Activated CD8-positive, alpha-beta T cell treated with anti-CD3 and anti-CD28 coated beads for 36 hours (primary cell): ENCODE measurements at regions not wholly inside any gene's neighbourhood (a gene's known extent, or its start where the extent isn't known, plus 50 kb on each side); places are given as distances from the start of the nearest gene placed in this dataset.

Source experiments
- ATAC-seq: fragments of 200-7000 bp; cut with Tn5 transposase; one replicate; pipeline ENCODE4 v1.10.0; 2021; ENCODE audit warnings: mild to moderate bottlenecking, moderate library complexity
- CTCF ChIA-PET: fragments of 350-600 bp; sonication (Branson Sonifier 250); formaldehyde crosslinking; loops from one replicate; lab custom pipeline; 2021; ENCODE audit warnings: antibody characterized with exemption; lab: Charles Lee
- POLR2A ChIA-PET: fragments of 350-600 bp; sonication (Branson Sonifier 250); formaldehyde crosslinking; loops from one replicate; lab custom pipeline; 2021; ENCODE audit warnings: antibody characterized with exemption; lab: Charles Lee
- DNase-seq: peaks from one replicate; pipeline ENCODE4 v3.0.0-alpha.2; 2020
- H3K27ac Mint-ChIP-seq: one replicate; pipeline ENCODE4 v1.8.0; 2021; ENCODE audit warnings: mild to moderate bottlenecking, mixed read lengths
- H3K27me3 Mint-ChIP-seq: one replicate; pipeline ENCODE4 v1.8.0; 2021; ENCODE audit warnings: mixed read lengths
- H3K36me3 Mint-ChIP-seq: one replicate; pipeline ENCODE4 v1.8.0; 2021; ENCODE audit warnings: low read depth, mixed read lengths
- H3K4me1 Mint-ChIP-seq: one replicate; pipeline ENCODE4 v1.8.0; 2021; ENCODE audit warnings: low read depth, mixed read lengths
- H3K4me3 Mint-ChIP-seq: one replicate; pipeline ENCODE4 v1.8.0; 2021; ENCODE audit warnings: mild to moderate bottlenecking, moderate library complexity, mixed read lengths
- H3K9me3 Mint-ChIP-seq: one replicate; pipeline ENCODE4 v1.8.0; 2021; ENCODE audit warnings: mixed read lengths
- CTCF ChIP-seq: fragments of 200-600 bp; IDR thresholded peaks from one replicate; pipeline ENCODE4 v1.8.0; 2022; ENCODE audit warnings: antibody characterized with exemption, mild to moderate bottlenecking
- intact Hi-C: fragments of 100-400 bp; cut with micrococcal nuclease; formaldehyde crosslinking; loops from one replicate; pipeline ENCODE4 v1.10.0; 2022

- intact Hi-C loops: no loop called here
- H3K4me3 Mint-ChIP-seq: no peak overlapping the region
- H3K27ac Mint-ChIP-seq: no peak overlapping the region
- no peaks in the 10 kb centered on the region for H3K27me3 Mint-ChIP-seq
- H3K36me3 Mint-ChIP-seq: no peaks in the 10 kb centered on the region
- no peaks in the 10 kb centered on the region for H3K4me1 Mint-ChIP-seq
- ChIA-PET CTCF (no interaction called here), POLR2A (no interaction called here)
- ATAC-seq (no peak), DNase-seq (no peak)
- TF ChIP-seq CTCF: no peak
- H3K9me3 Mint-ChIP-seq: peaks cover 2% of the 10 kb centered on the region
These were observed 1314.0 kb downstream of the PCDH19 start for GRCh38 chrX:99095965-99096635.

- Mint-ChIP-seq H3K36me3 (no peaks in the 10 kb centered on the region), H3K4me1 (no peaks in the 10 kb centered on the region), H3K9me3 (peaks cover 8% of the 10 kb centered on the region), H3K27ac (no peak overlapping the region), H3K4me3 (no peak overlapping the region), H3K27me3 (no peaks in the 10 kb centered on the region)
- no peak for DNase-seq
- ChIA-PET POLR2A (no interaction called here), CTCF (no interaction called here)
- no peak for ATAC-seq
- no peak for TF ChIP-seq CTCF
- intact Hi-C loops: no loop called here
These were observed 1318.6 kb downstream of the PCDH19 start for GRCh38 chrX:99091459-99091858.

- ChIA-PET CTCF (no interaction called here), POLR2A (no interaction called here)
- DNase-seq: no peak
- Mint-ChIP-seq H3K4me3 (no peak overlapping the region), H3K27ac (no peak overlapping the region), H3K9me3 (no peaks in the 10 kb centered on the region), H3K27me3 (no peaks in the 10 kb centered on the region), H3K4me1 (no peaks in the 10 kb centered on the region), H3K36me3 (no peaks in the 10 kb centered on the region)
- intact Hi-C loops: no loop called here
- no peak for TF ChIP-seq CTCF
- no peak for ATAC-seq
These were observed 1331.8 kb downstream of the PCDH19 start for GRCh38 chrX:99078301-99078700.

GRCh38 chrX:99077099-99077498 is 1333.0 kb downstream of the PCDH19 start:
- Mint-ChIP-seq H3K9me3 (peaks cover 2% of the 10 kb centered on the region), H3K27me3 (no peaks in the 10 kb centered on the region), H3K4me3 (no peak overlapping the region), H3K27ac (no peak overlapping the region), H3K4me1 (no peaks in the 10 kb centered on the region), H3K36me3 (no peaks in the 10 kb centered on the region)
- ATAC-seq: no peak
- no peak for TF ChIP-seq CTCF
- no peak for DNase-seq
- CTCF ChIA-PET: no interaction called here
- intact Hi-C loops: no loop called here
- POLR2A ChIA-PET: no interaction called here

GRCh38 chrX:99073551-99073950 is 1336.5 kb downstream of the PCDH19 start:
- POLR2A ChIA-PET: no interaction called here

More at GRCh38 chrX:99073551-99073950, 1336.5 kb downstream of the PCDH19 start:
- TF ChIP-seq CTCF: no peak
- DNase-seq: no peak
- Mint-ChIP-seq H3K9me3 (peaks cover 2% of the 10 kb centered on the region), H3K4me1 (no peaks in the 10 kb centered on the region), H3K27ac (no peak overlapping the region), H3K36me3 (no peaks in the 10 kb centered on the region), H3K27me3 (no peaks in the 10 kb centered on the region), H3K4me3 (no peak overlapping the region)
- ATAC-seq: no peak
- CTCF ChIA-PET: no interaction called here
- intact Hi-C loops: no loop called here
